GM21447 (cell line): ENCODE measurements at regions not wholly inside any gene's neighbourhood (a gene's known extent, or its start where the extent isn't known, plus 50 kb on each side); places are given as distances from the start of the nearest gene placed in this dataset.

Experiments
- ATAC-seq: cut with Tn5 transposase; IDR thresholded peaks from one replicate; pipeline ENCODE4 v1.9.1; 2021; ENCODE audit not compliant: unreplicated experiment

DNA sequence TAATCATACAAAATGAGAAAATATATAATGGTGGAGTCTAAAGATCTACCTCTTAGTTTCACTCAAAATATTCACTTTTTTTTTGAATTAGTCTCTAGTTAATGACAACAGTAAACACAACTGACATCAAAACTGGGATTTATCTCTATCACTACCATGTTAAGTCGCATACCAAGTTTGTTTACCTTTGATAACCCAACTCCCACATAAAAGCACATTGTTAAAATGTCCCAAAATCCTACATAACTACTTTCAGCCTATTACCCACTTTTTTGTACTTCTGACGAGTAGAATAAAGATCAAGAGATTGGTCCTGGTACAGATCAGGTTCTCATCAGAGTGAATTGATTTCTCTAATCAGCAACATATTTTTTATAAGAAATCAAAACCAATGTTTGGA lies 518.5 kb downstream of the EPHA3 start:
- no peak for ATAC-seq

DNA sequence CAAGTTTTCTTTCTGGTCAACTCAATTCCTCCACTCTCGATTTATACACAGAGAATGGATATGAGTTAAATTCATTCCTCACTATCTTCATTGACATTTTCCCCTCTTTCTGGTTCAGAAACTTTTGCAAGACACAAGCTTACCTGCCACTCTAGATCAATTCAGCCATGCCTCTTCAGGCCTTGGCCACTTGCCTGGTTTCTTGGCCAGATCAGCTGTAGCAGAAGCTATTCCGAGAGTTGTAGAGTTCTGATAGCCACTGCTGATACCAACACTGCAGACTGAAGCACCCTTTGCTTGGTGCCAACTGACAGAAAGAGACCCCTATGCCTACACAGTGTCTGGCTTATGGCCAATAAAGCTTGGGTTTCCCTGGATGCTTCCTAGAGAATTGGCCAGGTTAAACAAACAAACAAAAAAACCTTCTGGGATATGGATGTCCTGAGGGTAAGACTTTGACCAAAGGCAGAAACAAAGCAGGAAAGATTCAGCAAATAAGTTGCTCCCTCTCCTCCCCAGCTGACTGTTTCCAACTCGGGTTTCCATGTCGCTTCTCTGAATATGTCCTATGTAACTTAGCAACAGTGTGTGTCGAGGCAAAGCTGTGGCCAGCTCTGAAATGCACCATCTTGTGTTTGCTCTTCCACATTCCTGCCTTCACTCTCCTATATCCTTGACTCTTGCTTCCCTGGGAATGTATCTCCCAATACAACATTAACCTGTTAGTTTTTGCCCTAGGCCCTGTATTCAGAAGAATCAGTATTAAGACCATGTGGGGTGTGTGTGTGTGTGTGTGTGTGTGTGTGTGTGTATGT lies 521.6 kb downstream of the EPHA3 start:
- no peak for ATAC-seq

DNA sequence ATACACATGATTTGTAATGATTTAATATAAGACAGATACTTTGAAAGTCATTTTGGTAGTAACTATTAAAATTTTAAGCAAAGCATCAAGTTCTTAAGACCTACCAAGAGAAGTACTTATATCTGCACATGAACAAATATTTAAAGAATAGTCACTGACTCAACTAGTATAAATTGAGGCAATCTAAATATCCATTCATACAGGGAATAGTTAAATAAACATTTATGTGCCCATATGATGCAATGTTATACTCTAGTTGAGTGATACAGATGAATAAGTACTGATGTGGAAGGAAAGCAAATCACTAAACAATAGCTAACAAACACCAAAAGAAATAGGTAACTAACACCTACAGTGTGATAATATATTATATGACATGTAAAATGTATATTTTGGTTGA lies 527.7 kb downstream of the EPHA3 start:
- ATAC-seq: no peak

DNA sequence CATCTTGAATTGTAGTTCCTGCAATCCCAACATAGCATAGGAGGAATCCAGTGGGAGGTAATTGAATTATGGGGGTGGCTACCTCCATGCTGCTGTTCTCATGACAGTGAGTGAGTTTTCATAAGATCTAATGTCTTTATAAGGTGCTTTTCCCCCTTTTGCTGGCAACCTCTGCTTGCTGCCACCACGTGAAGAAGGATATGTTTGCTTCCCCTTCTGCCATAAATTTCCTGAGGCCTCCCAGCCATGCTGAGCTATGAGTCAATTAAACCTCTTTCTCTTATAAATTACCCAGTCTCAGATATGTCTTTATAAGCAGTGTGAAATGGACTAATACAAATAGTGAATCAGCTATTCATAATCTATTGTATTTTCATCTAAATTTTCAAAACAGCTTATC lies 537.3 kb downstream of the EPHA3 start:
- no peak for ATAC-seq

DNA sequence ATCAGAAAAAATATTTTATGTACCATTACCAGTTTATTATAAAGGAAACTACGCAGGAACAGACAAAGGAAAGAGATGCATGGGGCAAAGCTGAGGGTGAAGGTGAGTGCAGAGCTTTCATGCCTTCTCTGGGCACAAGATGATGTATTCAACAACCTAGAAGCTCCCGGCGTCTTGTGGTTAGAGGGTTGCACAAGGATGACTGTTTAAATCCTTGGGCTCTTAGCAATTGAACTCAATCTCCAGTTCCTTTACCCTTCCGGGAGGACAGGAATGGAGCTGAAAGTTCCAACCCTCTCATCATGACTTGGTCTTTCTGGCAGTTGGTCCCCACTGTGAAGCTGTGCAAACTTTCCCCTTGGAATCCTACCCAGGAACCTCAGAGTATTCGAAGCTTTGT lies 542.0 kb downstream of the EPHA3 start:
- no peak for ATAC-seq

DNA sequence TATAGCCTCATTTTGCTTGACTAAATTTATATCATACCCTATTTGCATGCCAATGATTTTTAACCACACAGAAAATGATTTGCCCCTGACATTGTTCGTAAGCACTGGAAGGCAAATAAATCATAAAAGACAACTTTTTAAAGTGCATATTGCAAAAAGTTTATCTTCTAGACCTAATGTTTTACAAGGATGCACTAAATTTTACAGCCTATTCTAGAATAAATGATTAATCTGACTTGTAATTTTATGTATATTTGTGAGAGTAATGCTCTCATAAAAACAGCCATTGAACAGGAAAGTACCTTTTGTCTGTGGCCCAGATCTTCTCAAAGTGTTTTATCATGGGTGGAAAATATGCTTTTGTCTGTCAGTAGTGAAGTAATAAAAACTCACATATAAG lies 546.6 kb downstream of the EPHA3 start:
- no peak for ATAC-seq

DNA sequence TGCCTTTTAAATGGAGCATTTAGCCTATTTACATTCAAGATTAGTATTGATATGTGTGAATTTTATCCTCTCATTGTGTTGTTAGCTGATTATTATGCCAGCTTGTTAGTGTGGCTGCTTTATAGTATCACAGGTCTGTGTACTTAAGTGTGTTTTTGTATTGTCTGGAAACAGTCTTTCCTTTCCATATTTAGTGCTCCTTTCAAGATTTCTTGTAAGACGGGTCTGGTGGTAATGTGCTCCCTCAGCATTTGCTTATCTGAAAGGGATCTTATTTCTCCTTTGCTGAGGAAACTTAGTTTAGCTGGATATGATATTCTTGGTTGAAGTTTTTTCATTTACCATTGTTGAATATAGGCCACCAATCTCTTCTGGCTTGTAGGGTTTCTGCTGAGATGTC lies 549.0 kb downstream of the EPHA3 start:
- no peak for ATAC-seq

DNA sequence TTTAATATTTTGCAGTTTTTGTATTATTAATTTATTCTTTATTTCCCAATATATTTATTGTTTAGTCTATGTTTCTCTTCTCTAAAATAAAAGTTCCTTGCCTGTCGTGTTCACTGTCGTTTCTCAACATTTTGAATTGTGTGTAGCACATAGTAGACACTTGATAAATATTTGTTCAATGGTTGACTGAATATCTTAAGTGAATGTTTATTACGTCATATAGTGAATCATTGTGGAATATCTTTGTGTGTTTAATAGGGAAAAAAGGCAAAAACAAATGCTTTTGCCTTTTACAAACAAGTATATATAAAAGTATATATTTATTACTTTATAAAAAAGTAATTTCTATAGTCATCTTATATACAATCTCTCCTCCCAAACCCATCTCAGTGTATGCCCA lies 572.3 kb downstream of the EPHA3 start:
- no peak for ATAC-seq

DNA sequence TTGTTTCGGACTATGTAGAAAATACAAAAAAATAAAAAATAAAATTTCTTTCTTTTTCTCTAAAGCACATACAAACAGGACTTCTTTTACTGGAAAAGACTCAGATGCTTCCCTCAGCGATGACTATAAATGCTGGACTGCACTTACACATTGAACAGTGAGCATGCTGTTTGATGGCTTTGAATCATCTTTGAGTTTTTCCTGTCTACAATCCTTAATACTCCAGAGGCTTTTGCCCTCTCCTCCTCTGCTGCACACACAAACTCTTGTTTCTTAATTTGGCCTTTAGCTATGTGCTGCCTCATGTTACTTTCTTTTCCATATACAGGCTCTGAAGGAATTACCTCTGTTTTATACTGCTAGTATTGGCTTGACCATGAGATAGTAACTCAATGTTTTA lies 575.1 kb downstream of the EPHA3 start:
- ATAC-seq: no peak

DNA sequence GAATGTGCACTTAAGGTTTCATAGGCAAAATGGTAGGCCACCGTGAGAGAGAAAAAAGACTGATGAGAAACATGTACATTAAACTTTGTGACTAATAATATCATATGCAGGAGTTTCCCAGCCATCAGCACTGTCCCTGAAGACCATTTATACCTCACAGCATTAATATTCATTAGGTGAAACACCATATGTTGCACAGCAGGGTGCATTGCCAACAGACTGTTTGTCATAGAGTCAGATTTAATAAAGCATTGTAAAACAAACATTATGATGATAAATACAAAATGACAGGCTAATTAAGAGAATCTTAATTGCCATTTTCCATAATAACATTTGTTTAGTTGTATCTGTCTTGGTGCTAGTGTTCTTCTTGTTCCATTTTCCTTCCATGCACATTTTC lies 578.3 kb downstream of the EPHA3 start:
- no peak for ATAC-seq

DNA sequence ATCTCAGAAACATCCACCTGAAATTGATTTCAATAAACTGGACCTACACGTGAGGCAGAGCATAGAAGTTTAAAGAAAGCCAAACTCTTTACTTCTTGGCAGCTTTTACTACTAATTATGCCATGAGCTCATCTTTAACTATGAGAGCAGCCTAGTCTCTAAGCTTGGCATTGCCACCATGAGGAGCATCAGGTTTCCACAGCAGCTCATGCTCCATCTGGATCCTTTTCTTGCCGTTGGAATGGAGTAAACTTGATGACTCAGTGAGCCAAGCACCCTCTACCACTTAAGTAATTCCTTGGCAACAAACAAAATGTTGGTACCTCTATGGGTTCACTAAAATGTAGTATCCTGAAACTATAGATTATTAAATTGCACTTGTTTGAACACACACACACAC lies 583.2 kb downstream of the EPHA3 start:
- ATAC-seq: no peak

DNA sequence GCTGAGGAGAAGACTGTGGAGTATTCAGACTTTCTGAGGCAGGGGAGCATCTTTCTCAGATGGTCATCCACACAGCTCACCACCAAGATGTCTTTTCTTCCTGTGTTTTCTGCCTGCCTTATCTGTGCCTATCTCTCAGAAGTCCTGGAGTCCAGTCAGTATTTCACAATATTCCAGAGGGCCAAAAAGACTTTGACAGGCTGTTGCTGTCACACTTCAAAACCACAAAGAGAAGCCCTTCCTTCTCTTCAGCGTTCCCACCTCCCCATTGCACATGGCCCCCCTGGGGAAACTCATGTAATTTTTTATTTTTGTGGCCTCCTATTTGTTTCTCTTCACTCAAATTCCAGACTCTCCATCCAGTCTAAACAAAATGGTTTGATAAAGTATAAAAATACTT lies 585.2 kb downstream of the EPHA3 start:
- no peak for ATAC-seq

DNA sequence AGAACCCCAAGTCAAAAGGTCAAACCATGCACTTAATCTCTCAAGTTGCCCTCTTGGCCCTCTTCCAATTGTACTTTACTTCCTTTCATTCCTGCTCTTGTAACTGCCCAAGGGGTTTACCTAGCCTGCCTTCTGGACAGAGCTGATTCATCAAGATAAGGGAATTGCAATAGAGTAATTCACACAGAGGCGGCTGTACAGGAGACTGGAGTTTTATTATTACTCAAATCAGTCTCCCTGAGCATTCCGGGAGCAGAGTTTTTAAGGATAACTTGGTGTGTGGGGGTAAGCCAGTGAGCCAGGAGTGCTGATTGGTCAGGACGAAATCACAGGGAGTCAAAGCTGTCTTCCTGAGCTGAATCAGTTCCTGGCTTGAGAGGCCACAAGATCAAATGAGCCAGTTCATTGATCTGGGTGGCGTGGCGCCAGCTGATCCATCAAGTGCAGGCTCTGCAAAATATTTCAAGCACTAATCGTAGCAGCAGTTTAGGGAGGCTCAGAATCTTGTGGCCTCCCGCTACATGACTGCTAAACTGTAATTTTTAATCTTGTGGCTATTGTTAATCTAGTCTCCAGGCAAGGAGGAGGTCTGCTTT lies 590.0 kb downstream of the EPHA3 start:
- no peak for ATAC-seq

DNA sequence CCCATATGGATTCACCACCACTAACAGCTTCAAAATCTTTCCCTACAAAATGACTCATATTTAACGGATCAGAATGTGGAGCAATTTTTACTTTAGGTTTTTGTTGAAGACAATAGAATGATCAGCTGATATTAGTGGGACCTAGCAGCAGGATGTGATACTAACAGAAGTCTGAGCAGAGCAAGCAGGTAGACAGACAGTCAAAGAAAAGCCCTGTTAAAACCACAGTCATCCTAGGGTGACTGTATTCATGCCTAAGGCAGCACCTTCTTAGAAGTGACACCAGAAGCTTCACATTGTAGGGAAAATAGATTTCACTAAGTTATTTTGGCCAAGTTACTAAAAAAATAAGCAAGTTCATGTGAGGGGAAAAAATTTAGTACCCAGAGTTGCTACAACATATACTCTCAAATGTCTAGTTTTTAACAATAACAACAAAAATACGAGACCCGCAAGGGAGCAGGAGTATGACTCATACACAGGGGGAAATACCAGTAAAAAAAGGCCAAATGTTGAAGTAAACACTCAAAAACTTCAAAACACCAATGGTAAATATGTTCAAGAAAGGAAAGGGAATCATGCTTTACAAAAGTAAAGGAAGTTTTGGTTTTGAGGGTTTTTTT lies 590.9 kb downstream of the EPHA3 start:
- no peak for ATAC-seq

DNA sequence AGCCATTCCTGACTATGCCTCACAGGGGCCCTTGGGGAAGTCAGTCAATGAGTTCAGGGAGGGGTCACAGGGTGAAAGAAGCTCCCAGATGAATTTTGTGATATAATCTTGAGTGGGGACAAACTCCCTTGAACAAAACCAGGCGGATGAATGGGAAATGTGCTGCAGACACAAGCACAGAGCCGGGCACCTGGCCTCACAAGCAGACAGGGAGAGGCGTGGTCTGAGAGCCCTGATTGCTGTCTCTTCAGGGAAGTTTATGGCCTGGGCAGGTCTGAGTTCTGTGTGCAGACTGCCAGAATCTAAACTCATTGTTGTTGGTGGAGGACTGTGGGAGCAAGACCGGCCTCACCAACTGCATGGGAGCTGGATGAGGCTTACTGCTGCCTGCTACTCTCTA lies 591.8 kb downstream of the EPHA3 start:
- ATAC-seq: no peak

DNA sequence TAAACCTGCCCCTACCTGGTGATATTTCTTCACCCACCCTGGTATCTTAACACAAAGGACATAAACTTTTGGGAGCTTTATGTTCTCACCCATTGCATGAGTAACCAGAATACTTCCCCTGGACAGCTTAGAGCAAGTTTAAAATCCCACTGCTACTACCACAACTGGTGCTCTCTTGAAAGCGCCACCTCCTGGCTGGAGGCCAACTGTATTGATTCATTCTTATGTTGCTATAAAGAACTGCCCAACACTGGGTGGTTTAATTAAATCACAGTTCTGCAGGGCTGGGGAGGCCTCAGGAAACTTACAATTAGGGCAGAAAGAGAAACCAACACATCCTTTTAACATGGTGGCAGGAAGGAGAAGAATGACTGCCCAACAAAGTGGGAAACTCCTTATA lies 592.4 kb downstream of the EPHA3 start:
- ATAC-seq: no peak

DNA sequence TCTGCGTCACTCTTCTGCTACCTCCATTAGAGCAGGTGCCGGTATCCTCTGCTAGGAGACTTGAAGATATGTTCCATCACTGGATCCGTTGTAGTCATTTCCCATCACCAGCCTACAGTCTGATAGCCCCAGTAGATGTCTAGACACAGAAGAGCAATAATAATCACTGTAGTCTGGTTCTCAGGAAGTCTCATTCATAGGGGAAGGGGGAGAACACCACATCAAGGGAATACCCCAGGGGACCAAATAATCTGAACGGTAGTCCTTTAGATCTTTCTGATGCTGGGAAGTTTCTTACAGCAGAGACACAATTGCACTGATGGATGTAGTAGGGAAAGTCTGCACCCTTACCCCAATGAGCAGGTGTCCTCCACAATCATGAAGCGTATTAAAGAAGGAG lies 595.0 kb downstream of the EPHA3 start:
- no peak for ATAC-seq

DNA sequence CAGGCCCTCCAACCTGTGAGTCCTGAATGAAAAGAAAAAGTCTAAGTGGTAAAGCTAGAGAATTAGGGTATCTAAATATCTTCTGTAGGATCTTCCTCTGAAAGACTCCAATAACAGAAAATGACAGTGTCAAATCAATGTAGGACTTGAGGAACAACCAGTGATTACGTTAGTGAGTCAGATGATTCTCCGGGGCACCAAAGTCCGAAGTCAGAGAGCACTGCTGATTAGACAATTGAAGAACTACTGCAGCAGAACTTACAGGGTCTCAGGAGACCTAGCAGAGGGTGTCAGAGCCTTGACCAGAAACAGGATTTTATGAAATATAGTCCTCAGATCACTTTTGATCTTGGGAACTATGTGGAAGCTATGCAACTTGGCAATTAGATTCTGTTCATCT lies 605.8 kb downstream of the EPHA3 start:
- no peak for ATAC-seq

DNA sequence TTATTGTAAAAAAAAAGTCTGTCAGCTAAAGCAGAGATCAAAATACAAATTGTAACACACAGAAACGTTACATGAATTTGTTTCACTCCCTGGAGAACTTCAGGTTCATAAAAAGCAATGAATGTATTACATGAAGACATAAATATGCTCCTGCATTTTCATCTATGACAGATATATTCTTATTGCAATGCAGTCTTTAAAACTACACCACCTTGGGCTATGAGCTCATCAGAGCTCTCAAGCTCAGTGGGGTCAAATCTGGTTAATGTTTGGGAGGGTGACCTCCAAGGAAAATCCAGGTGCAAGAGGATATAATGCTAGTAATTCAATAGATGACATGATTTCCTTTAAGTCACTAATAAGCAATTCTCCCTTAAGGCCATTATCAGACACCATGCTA lies 606.8 kb downstream of the EPHA3 start:
- ATAC-seq: no peak

DNA sequence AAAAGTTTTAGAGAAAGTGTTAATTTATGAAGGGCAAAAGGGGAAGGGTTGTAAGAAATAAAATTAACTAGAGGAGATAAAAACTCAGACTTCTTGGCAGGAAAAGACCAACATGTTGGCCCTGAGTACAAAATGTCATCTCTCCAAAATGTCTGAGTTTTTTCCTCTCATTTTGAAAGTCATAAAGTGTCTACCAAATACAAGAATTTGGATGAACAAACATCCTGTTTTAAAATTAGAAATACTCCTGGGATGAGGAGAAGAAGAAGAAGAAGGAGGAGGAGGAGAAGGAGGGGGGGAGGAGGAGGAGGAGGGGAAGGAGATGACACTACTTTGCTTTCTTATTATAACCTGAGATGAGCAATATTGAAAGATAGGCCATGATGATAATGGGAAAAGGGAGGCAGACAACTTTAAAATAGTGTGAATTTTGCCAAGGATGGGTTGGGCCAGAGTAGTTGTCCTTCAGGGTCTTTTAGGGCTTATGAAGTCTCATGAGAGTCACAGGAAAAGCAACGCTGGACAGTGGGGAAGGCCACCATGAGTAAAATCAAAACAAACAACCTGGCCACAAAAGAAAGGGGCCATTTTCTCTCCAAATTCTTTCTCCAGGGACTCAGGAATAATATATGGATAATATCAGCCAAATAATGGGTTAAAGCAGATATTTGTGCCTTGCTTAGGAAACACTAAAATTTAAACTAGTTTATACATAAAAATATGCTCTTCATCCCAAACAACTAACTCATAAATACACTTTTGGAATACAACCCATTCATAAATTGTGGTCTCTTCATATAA lies 632.9 kb downstream of the EPHA3 start:
- ATAC-seq: no peak

DNA sequence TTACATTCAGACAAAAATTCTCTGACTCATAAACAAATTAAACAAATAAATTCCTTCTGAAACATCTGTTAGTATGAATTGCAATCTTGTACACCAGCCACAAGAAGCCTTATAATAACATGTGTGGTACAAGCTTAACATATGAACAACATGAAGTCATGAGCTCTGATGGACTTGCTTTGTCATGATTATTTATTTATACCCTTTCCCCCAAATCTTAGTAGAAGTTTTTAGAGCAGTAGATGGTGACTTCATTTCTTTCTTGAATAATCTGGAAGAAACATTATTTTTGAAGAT lies 633.4 kb downstream of the EPHA3 start:
- ATAC-seq: no peak

DNA sequence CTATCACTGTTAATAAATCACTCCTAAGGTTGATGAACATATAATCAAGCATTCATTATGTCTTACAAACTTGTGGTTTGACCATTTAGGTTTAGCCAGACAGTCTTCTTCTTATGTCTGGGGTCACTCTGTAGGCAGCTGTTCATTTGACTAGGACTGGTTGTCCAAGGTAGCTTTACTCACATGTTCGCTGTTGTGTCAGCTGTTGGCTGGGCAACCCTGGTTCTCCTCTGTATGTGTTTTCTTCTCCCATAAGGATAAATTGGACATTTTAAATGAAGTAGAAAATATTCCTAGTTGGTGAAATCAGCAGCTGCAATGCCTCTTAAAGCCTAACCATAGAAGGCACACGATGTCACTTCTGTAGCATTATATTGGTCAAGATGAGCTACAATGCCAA lies 635.1 kb downstream of the EPHA3 start:
- no peak for ATAC-seq
